Stimulated activated CD4-positive, alpha-beta T cell treated with anti-CD3 and anti-CD28 coated beads, Interleukin-2, amount 100 ng/mL, for 4 hours (primary cell): ENCODE measurements at regions not wholly inside any gene's neighbourhood (a gene's known extent, or its start where the extent isn't known, plus 50 kb on each side); places are given as distances from the start of the nearest gene placed in this dataset.

ENCODE experiments used
- DNase-seq: peaks from one replicate; pipeline ENCODE4 v3.0.0-alpha.2; 2020; ENCODE audit warnings: low read depth

- no peak for DNase-seq
These were observed 647.7 kb downstream of the LTN1 start for GRCh38 chr21:28344985-28345384.

- DNase-seq: no peak
These were observed 650.4 kb downstream of the LTN1 start for GRCh38 chr21:28342212-28342810.

DNA sequence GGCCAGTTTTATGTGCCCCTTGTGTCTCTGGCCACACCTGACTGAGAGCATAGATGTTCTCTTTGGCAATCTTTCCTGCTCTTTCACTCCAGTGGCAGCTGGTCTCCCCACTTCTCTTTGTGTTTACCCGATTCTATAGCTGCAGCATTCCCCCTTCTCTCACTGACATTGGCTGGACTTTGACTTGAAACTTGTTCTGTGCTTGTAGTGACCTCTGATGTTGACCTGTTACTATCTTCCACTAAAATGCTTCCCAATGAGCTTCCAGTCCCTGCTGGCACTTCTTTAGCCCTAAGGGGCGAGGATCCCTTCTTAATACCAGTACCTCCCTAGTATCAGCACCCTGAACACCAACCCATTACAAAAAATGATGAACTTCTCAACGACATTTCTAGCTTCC, 653.3 kb downstream of the LTN1 start:
- DNase-seq: no peak

DNA sequence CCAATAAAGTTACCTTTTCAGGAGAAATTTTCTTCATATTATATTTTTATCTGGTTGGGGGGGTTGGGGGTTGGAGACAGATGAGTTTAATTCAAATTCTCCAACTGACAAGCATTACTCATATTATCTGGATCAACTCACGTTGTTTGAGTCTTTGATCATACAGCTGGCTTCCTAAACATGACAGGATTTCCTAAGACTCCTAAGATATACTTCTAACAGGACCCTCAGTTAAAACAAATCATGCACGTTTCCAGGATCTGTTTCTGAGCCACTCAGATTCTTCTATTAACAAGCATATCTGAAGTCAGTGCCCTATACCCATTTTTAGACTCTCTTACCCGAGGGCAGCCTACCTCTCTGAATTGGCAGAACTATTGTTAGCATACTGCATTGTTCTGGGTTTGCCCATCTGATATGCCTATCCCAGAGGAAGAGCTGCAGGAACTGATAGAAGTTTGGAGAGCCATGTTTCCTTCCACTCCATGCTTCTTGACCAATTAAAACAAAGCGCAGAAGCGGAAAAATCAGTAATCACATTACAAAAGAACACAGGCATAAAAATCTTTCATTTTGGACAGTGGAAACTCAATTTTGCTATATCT, 653.9 kb downstream of the LTN1 start:
- DNase-seq: no peak

DNA sequence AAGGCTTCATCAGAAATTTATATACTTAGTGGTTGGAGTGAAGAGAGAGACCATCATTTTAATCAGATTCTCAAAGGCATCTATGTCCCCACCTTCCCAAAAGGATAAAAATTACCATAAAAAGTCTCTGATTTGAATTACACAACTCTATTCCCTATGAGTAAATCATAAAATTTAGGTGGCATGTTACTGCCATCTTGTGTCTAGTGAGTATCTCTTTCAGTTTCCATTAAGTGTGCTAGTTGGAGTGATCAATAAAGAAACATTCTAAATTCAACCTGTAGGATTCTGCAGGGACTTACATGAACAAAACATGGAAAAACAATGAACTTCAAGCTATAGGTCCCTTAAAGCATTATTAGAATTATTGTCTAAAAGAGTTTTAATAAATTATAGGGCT, 655.4 kb downstream of the LTN1 start:
- DNase-seq: no peak

DNA sequence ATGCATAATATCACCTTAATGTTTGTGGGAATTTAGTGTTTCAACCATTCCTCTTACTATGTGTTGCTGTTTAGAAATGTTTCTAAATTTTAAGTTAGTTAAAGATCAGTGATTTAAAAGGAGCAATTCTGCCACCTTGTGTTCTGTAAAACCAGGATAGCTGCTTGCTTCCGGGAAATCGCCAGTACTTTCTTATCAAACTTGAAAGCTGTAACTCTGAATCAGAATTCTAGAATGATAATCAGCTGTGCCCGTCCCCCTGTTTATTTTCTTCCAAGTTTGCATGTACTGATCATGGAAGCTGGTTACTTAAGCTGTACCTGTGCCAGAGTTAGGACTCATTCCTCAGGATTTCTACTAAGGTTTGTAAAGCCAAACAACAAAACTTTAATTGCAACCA, 656.4 kb downstream of the LTN1 start:
- no peak for DNase-seq

DNA sequence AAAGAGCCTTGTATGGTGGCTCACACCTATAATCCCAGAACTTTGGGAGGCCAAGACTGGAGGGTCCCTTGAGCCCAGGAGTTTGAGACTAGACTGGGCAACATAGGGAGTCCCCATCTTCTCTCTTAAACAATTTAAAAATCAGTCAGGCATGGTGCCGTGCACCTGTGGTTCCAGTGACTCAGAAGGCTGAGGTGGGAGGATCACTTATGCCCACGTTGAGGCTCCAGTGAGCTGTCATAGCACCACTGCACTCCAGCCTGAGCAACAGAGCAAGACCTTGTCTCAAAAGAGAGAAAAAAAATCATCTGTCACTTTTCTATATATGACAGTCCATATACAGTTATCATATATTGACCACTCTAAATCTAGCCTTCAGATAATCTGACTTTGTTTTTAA, 658.3 kb downstream of the LTN1 start:
- no peak for DNase-seq

DNA sequence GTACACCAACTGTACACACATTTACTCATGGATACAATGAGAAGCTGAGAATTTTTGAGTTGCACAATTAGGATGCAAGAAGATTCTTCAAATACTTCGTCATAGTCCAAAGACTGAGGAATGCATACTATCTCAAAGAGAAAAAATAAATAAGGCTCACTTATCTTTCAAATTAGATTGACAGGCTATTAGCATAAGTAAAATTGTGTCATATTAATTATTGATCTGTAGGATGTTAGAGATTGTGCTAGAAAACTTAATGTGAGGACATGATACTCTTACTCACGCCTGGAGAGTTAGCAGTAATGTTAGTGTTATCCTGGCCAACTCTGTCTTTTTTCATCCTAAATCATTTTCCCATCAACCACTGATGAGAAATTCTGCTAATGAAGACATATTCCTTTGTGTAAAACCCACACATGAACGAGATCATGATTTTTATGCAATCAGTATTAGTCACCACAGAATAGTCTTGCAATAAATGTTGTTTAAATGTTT, 659.0 kb downstream of the LTN1 start:
- no peak for DNase-seq

DNA sequence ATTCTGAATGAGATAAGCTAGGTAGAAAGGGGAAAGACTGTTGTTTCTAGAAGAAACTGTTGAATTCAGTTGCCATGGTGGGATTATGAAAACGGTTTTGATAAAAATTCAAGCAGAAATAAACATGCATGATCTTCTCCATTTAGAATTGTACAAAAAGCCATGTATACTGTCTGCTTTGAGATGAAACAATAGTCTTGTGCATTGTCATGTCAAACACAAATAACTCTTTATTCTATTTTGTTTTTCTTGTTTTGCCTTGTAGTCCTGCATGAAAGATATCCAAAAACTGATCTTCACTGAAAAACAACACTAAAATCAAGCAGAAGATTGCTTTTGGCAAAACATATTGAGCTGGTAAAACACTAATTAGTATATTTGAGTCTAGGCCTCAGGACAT, 659.9 kb downstream of the LTN1 start:
- no peak for DNase-seq

- no peak for DNase-seq
These were observed 667.1 kb downstream of the LTN1 start for GRCh38 chr21:28325618-28326017.

DNA sequence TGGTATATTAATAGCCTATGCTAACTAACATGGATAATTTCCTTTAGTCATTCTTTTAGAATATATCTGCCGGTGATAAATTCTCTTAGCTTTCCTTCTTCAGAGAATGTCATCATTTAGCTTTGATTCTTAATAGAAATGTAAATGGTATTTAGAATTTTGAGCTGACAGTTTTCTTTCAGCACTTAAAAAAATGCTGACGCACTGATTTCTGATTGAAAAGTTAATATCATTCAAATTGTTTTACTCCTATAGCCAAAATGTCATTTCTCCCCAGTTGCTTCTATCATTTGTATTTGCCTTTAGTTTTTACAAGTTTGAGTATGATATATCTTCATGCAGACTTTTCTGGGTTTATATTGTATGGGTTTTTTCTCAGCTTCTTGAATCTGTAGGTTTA, 668.0 kb downstream of the LTN1 start:
- no peak for DNase-seq

DNA sequence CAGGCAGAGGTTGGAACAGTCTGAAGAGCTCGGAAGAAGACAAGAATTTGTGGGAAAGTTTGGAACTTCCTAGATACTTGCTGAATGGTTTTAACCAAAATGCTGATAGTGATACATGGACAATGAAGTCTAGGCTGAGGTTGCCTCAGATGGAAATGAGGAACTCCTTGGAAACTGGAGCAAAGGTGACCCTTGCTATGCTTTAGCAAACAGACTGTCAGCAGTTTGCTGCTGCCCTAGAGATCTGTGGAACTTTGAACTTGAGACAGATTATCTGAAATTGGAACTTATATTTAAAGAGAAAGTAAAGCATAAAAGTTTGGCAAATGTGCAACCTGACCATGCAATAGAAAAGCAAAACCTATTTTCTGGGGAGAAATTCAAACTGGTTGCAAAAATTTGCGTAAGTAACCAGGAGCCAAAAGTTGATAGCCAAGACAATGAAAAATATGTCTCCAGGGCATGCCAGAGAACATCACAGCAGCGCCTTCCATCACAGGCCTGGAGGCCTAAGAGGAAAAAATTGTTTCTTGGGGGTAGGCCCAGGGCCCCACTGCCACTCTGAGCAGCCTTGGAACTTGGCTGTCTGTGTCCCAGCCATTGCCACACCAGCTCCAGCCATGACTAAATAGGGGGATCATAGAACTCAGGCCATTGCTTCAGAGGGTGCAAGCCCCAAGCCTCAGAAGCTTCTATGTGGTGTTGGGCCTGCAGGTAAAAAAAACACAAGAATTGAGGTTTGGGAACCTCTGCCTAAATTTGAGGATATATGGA, 675.3 kb downstream of the LTN1 start:
- DNase-seq: no peak

DNA sequence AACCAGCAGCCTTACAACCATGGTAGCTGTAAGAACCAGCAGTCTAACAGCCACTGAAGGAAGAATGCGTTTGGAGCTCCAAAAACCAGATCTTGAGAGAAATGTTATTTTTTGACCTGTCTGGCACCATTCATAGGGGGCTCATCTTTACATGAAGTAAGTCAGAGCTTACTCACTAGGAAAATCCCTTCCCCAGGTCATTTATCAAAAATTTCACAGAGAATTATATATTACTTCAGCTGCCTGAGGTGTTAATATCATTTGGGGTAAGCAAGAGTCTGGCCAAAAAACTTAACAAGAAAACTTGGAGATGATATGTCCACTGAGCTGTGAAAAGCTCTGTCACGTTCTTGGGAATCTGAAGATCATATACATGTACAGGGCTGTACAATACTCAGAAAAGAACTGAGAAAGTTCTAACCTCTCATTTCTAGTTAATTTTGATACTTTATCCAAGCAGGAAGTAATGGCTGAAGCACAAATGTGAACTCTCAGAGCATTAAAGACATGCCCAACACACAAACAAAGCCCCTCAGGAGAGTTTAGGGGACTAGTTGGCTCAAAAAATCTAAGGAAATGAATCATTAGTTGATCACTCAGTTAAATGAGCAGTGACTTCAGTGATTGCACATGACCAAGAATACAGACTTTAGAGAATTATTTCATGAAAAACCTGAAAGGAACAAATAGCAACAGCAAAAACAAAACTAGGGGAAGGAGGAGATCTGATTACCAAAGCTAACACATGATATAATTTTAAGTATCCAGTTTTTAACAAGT, 681.1 kb downstream of the LTN1 start:
- DNase-seq: no peak

GRCh38 chr21:28310711-28311110, 682.0 kb downstream of the LTN1 start:
- no peak for DNase-seq

DNA sequence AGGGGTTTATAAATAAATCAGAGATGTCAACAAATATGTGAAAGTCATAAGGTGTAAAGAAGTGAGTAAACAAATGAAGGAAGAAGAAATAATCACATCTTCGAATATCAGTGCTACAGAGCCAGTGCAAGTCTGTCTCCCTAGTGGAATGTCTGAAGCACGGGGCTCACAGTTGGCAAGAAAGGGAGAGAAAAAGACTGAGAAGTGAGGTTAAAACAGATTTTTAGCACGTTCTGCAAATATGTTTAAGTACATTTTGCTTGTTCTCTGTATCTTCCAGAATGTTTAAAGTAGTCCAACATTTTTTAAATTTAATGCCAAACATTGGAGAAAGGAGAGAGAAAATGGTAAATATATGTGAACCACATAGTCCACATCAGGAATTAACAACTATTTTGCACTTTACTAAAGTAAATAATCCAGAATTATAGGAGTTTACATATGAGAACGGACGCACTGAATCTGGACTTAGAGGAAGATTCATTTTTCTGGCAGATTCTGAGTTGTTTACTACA, 682.4 kb downstream of the LTN1 start:
- DNase-seq: no peak

GRCh38 chr21:28309596-28309995, 683.1 kb downstream of the LTN1 start:
- DNase-seq: no peak

- DNase-seq: no peak
These were observed 684.2 kb downstream of the LTN1 start for GRCh38 chr21:28308516-28308915.

DNA sequence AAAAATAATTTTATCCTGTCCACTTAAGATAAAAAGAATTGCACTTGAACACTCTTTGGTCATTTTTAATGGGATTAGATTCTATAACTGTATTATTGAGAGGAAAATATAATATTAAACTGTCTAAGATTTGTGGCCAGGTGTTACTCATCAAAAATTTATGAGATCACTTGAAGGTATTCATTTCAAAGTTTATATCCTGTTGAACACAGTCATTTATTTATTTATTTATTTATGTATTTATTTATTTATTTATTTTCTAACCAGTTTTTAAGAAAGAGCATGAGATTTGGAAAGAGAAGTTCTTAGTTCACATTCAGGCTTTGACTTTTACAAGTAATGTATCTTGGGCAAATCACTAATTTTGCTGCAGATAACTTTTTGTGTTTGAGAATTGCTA, 692.7 kb downstream of the LTN1 start:
- DNase-seq: no peak

GRCh38 chr21:28298251-28298672, 694.4 kb downstream of the LTN1 start:
- no peak for DNase-seq

DNA sequence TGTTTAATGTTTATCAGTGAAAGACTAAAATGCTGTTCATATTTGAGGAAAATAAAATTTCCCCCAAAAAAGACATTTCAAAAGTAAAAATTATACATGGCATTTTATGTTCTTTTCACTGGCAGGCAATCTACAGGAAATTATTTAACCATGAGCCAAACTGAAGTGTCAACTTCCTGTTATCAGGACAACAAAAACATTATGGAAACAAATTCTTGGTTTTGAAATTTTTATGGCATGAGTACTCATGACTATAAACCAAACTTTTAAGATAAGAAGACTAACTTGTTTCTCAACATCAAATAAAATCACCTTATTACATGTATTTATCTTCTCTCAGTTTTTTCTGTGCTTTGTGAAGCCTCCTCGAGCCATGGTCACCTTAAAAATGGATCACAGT, 698.6 kb downstream of the LTN1 start:
- DNase-seq: no peak

DNA sequence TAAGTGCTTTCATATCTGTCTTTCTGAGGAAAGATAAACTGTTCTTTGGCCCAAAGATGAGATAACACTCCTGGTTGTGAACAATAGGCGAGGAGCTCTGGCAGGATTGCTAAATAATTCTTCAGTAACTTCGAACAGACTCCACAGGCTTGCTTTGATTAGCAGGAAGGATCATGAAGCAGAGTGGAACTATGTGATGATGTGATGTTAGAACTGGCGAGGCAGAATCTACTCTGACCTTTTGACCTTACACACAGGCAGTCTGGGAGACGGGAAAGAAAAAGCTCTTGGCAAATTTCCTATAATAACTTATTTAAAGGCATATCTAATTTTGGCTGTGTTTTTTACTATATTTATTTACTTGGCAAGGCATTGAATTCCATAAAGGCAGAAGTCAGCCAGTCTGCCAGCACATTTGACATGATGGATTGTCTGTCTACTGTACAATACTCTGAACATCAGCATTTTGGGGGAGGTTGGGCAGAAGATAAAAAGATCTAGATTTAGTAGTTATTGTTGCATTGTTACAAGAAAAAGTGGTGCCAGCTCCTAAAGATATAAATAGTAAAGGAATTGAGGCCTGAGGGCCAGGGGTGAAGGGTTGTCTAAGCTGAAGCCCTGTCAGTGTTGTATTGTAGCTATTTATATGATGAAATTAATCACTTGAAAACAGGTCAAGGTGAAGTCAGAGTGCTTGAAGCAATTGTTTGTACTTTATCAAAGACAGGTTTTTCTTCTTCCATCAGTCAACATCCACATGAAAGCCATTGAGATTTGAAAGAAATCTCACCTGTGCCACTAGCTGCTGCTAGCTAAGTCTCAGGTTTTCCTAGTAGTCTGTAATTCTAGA, 708.8 kb downstream of the LTN1 start:
- DNase-seq: no peak
